ENCODE measurements at regions not wholly inside any gene's neighbourhood (a gene's known extent, or its start where the extent isn't known, plus 50 kb on each side); places are given as distances from the start of the nearest gene placed in this dataset.

DNA sequence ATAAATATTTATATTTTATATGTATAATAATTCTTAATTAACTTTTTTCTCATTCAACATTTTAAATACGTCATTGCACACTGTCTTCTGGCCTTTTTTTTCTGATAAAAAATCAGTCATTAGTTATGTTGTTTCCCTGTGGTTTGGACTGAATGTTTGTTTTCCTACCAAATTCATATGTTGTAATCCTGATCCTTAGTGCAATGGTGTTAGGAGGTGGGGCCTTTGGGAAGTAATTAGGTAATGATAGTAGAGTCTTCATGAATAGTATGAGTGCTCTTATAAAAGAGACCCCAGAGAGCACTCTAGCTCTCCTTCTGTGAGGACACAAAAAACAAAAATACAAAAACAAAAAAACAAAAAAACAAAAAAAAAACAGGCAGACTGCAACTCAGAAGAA lies 117.2 kb downstream of the GASK1B start:
- H3K36me3 ChIP-seq (ENCODE audit: control insufficient read depth in 4 of 4, insufficient read depth in 3 of 4, low read depth in 1 of 4, low read length in 3 of 4): no peaks in the 10 kb centered on the region
- TF ChIP-seq YY1 (IDR thresholded peaks at IDR 0.05) (no peak), NR2F2 (IDR thresholded peaks at IDR 0.05) (no peak), EGR1 (IDR thresholded peaks at IDR 0.05; ENCODE audit: low read depth in 2 of 2) (no peak), TAF1 (conservative IDR thresholded peaks at IDR 0.05) (no peak), FOXA2 (IDR thresholded peaks at IDR 0.05) (no peak), SP1 (IDR thresholded peaks at IDR 0.05) (no peak), GABPA (IDR thresholded peaks at IDR 0.05 in 1 of 2, conservative IDR thresholded peaks at IDR 0.05 in 1 of 2) (no peak), HNF4G (IDR thresholded peaks at IDR 0.05) (no peak), RXRA (IDR thresholded peaks at IDR 0.05) (no peak), RAD21 (IDR thresholded peaks at IDR 0.05) (no peak), FOXA1 (IDR thresholded peaks at IDR 0.05) (no peak), HNF4A (conservative IDR thresholded peaks at IDR 0.05) (no peak), JUND (IDR thresholded peaks at IDR 0.05) (no peak)
- TF ChIP-seq, protein P1, sequence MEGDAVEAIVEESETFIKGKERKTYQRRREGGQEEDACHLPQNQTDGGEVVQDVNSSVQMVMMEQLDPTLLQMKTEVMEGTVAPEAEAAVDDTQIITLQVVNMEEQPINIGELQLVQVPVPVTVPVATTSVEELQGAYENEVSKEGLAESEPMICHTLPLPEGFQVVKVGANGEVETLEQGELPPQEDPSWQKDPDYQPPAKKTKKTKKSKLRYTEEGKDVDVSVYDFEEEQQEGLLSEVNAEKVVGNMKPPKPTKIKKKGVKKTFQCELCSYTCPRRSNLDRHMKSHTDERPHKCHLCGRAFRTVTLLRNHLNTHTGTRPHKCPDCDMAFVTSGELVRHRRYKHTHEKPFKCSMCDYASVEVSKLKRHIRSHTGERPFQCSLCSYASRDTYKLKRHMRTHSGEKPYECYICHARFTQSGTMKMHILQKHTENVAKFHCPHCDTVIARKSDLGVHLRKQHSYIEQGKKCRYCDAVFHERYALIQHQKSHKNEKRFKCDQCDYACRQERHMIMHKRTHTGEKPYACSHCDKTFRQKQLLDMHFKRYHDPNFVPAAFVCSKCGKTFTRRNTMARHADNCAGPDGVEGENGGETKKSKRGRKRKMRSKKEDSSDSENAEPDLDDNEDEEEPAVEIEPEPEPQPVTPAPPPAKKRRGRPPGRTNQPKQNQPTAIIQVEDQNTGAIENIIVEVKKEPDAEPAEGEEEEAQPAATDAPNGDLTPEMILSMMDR (IDR thresholded peaks at IDR 0.05; ENCODE audit: low read depth, low read length, missing input control): no peak
- TF ChIP-seq, protein P2, sequence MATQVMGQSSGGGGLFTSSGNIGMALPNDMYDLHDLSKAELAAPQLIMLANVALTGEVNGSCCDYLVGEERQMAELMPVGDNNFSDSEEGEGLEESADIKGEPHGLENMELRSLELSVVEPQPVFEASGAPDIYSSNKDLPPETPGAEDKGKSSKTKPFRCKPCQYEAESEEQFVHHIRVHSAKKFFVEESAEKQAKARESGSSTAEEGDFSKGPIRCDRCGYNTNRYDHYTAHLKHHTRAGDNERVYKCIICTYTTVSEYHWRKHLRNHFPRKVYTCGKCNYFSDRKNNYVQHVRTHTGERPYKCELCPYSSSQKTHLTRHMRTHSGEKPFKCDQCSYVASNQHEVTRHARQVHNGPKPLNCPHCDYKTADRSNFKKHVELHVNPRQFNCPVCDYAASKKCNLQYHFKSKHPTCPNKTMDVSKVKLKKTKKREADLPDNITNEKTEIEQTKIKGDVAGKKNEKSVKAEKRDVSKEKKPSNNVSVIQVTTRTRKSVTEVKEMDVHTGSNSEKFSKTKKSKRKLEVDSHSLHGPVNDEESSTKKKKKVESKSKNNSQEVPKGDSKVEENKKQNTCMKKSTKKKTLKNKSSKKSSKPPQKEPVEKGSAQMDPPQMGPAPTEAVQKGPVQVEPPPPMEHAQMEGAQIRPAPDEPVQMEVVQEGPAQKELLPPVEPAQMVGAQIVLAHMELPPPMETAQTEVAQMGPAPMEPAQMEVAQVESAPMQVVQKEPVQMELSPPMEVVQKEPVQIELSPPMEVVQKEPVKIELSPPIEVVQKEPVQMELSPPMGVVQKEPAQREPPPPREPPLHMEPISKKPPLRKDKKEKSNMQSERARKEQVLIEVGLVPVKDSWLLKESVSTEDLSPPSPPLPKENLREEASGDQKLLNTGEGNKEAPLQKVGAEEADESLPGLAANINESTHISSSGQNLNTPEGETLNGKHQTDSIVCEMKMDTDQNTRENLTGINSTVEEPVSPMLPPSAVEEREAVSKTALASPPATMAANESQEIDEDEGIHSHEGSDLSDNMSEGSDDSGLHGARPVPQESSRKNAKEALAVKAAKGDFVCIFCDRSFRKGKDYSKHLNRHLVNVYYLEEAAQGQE (IDR thresholded peaks at IDR 0.05): no peak
- TF ChIP-seq, protein P3, sequence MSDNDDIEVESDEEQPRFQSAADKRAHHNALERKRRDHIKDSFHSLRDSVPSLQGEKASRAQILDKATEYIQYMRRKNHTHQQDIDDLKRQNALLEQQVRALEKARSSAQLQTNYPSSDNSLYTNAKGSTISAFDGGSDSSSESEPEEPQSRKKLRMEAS (IDR thresholded peaks at IDR 0.05): no peak
- TF ChIP-seq, protein P4, sequence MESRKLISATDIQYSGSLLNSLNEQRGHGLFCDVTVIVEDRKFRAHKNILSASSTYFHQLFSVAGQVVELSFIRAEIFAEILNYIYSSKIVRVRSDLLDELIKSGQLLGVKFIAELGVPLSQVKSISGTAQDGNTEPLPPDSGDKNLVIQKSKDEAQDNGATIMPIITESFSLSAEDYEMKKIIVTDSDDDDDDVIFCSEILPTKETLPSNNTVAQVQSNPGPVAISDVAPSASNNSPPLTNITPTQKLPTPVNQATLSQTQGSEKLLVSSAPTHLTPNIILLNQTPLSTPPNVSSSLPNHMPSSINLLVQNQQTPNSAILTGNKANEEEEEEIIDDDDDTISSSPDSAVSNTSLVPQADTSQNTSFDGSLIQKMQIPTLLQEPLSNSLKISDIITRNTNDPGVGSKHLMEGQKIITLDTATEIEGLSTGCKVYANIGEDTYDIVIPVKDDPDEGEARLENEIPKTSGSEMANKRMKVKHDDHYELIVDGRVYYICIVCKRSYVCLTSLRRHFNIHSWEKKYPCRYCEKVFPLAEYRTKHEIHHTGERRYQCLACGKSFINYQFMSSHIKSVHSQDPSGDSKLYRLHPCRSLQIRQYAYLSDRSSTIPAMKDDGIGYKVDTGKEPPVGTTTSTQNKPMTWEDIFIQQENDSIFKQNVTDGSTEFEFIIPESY (IDR thresholded peaks at IDR 0.05): no peak
- TF ChIP-seq, protein P5, sequence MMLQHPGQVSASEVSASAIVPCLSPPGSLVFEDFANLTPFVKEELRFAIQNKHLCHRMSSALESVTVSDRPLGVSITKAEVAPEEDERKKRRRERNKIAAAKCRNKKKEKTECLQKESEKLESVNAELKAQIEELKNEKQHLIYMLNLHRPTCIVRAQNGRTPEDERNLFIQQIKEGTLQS (IDR thresholded peaks at IDR 0.05): no peak
- H3K4me3 ChIP-seq (ENCODE audit: low read depth in 1 of 3, low read length in 3 of 3): no peak overlapping the region
- H3K27ac ChIP-seq (ENCODE audit: low read depth in 1 of 2, low read length in 2 of 2): no peak overlapping the region
- H3K9ac ChIP-seq (ENCODE audit: low read depth in 1 of 2, low read length in 2 of 2): no peak overlapping the region
- no peaks in the 10 kb centered on the region for H3K9me3 ChIP-seq (ENCODE audit: control insufficient read depth in 4 of 4, low read length in 3 of 4)
- H3K27me3 ChIP-seq (ENCODE audit: control insufficient read depth in 4 of 4, insufficient read depth in 4 of 4, low read length in 3 of 4): no peaks in the 10 kb centered on the region
- DNase-seq (ENCODE audit: low spot score): no peak
- WGBS: 64% methylated on average over 1 of the region's 1 CpG
- no peaks in the 10 kb centered on the region for H3K4me1 ChIP-seq (ENCODE audit: control insufficient read depth in 4 of 4, insufficient read depth in 4 of 4, low read length in 3 of 4)
